Uterus (tissue), 3 donors: ENCODE measurements at regions not wholly inside any gene's neighbourhood (a gene's known extent, or its start where the extent isn't known, plus 50 kb on each side); places are given as distances from the start of the nearest gene placed in this dataset.
"Not testable (repeated sequence)": the region's sequence is repeated elsewhere in the genome, so short reads cannot be mapped to it uniquely, and the experiment has no call there.

Experiments
- DNase-seq, 2 donors: peaks; one replicate each; pipeline ENCODE4 v3.0.0-alpha.2; 2019 to 2020
- H3K27ac ChIP-seq, 2 donors: fragments of 200-600 bp; sonication (generic); 1 replicate in 1 of 2; 2 replicates in 1 of 2; pipeline ENCODE4 v1.5.1; 2016 to 2018
- H3K27me3 ChIP-seq, 2 donors: fragments of 200-600 bp; sonication (generic); one replicate each; pipeline ENCODE4 v1.5.1; 2018 to 2019; ENCODE audit warnings: control low read depth in 1 of 2
- H3K36me3 ChIP-seq, 2 donors: fragments of 200-600 bp; sonication (generic); one replicate each; pipeline ENCODE4 v1.5.1; 2019; ENCODE audit warnings: control low read depth in 1 of 2
- H3K4me1 ChIP-seq, 2 donors: fragments of 200-600 bp; sonication (generic); one replicate each; pipeline ENCODE4 v1.5.1; 2018 to 2019; ENCODE audit warnings: control low read depth in 1 of 2
- H3K4me3 ChIP-seq, 2 donors: fragments of 200-600 bp; sonication (generic); 1 replicate in 1 of 2; 2 replicates in 1 of 2; pipeline ENCODE4 v1.5.1; 2018 to 2019; ENCODE audit warnings: mild to moderate bottlenecking in 1 of 2
- H3K9me3 ChIP-seq, 2 donors: fragments of 200-600 bp; sonication (generic); one replicate each; pipeline ENCODE4 v1.5.1; 2019; ENCODE audit warnings: control low read depth in 1 of 2
- CTCF ChIP-seq, 4 experiments: fragments of 200-600 bp in 2 of 4; fragments of 450-650 bp in 2 of 4; sonication (generic) in 2 of 4; IDR thresholded peaks; one replicate each; pipeline ENCODE4 v1.5.1; 2016 to 2019; ENCODE audit warnings: antibody characterized with exemption in 4 of 4, mild to moderate bottlenecking in 2 of 4, moderate library complexity in 1 of 4
- POLR2A ChIP-seq, 2 donors: fragments of 450-650 bp; IDR thresholded peaks; one replicate each; pipeline ENCODE4 v1.6.1; 2016; ENCODE audit warnings: antibody characterized with exemption in 2 of 2, mild to moderate bottlenecking in 1 of 2, moderate library complexity in 1 of 2
- intact Hi-C: fragments of 100-400 bp; cut with DNase I; formaldehyde crosslinking; loops from one replicate; pipeline ENCODE4 v1.15.1; 2023; ENCODE audit warnings: low total_unique reads
- donor health status: DM: yes; HTN: yes; CAD: no.

- Histone ChIP-seq H3K4me3 (no peak overlapping the region), H3K36me3 (no peaks in the 10 kb centered on the region), H3K27ac (no peak overlapping the region), H3K9me3 (no peaks in the 10 kb centered on the region), H3K27me3 (no peaks in the 10 kb centered on the region), H3K4me1 (no peaks in the 10 kb centered on the region)
- no peak for DNase-seq
- TF ChIP-seq POLR2A (IDR thresholded peaks at IDR 0.05) (no peak), CTCF (IDR thresholded peaks at IDR 0.05) (no peak)
- intact Hi-C loops, result no loop called here
Measured at GRCh38 chr12:40444174-40444573, 219.4 kb downstream of the LRRK2 start.

GRCh38 chr12:40446385-40446784, 221.6 kb downstream of the LRRK2 start:
- intact Hi-C loops, result no loop called here
- Histone ChIP-seq H3K9me3 (no peaks in the 10 kb centered on the region), H3K27me3 (no peaks in the 10 kb centered on the region), H3K4me1 (no peaks in the 10 kb centered on the region), H3K27ac (no peak overlapping the region), H3K36me3 (no peaks in the 10 kb centered on the region), H3K4me3 (no peak overlapping the region)
- DNase-seq, result no peak
- TF ChIP-seq POLR2A (IDR thresholded peaks at IDR 0.05), result no peak
- no peak for TF ChIP-seq CTCF (IDR thresholded peaks at IDR 0.05)

GRCh38 chr12:40448523-40448922, 223.7 kb downstream of the LRRK2 start:
- H3K9me3 ChIP-seq, intact Hi-C loops, H3K27me3 ChIP-seq, H3K4me3 ChIP-seq, H3K36me3 ChIP-seq, H3K4me1 ChIP-seq, H3K27ac ChIP-seq, DNase-seq: not testable (repeated sequence)

- Histone ChIP-seq H3K4me3 (no peak overlapping the region), H3K4me1 (no peaks in the 10 kb centered on the region), H3K27me3 (no peaks in the 10 kb centered on the region), H3K27ac (no peak overlapping the region), H3K9me3 (no peaks in the 10 kb centered on the region), H3K36me3 (no peaks in the 10 kb centered on the region)
- no peak for TF ChIP-seq POLR2A (IDR thresholded peaks at IDR 0.05)
- TF ChIP-seq CTCF (IDR thresholded peaks at IDR 0.05), result no peak
- DNase-seq, result no peak
- intact Hi-C loops, result no loop called here
Measured at GRCh38 chr12:40451661-40452060, 226.9 kb downstream of the LRRK2 start.

GRCh38 chr12:40464121-40464520, 228.1 kb upstream of the CNTN1 start:
- DNase-seq, result no peak
- TF ChIP-seq CTCF (IDR thresholded peaks at IDR 0.05) (no peak), POLR2A (IDR thresholded peaks at IDR 0.05) (no peak)
- intact Hi-C loops, result no loop called here

GRCh38 chr12:40469736-40470135, 222.5 kb upstream of the CNTN1 start:
- no peak for DNase-seq
- TF ChIP-seq CTCF (IDR thresholded peaks at IDR 0.05) (no peak), POLR2A (IDR thresholded peaks at IDR 0.05) (no peak)
- Histone ChIP-seq H3K27me3 (no peaks in the 10 kb centered on the region), H3K4me3 (no peak overlapping the region), H3K4me1 (no peaks in the 10 kb centered on the region), H3K9me3 (no peaks in the 10 kb centered on the region), H3K27ac (no peak overlapping the region), H3K36me3 (no peaks in the 10 kb centered on the region)
- intact Hi-C loops, result no loop called here

More at GRCh38 chr12:40464121-40464520, 228.1 kb upstream of the CNTN1 start:
- Histone ChIP-seq H3K4me3 (no peak overlapping the region), H3K36me3 (no peaks in the 10 kb centered on the region), H3K27ac (no peak overlapping the region), H3K27me3 (no peaks in the 10 kb centered on the region), H3K4me1 (no peaks in the 10 kb centered on the region), H3K9me3 (no peaks in the 10 kb centered on the region)
